Keratinocyte (primary cell): ENCODE measurements at regions not wholly inside any gene's neighbourhood (a gene's known extent, or its start where the extent isn't known, plus 50 kb on each side); places are given as distances from the start of the nearest gene placed in this dataset.

Source experiments
- DNase-seq: peaks from one replicate; pipeline ENCODE4 v3.0.0-alpha.2; 2011; ENCODE audit warnings: low read depth, missing footprints, low spot score
- FAIRE-seq: peaks from 2 replicates; lab custom pipeline; 2011; peaks lifted over from hg19 to GRCh38; lab: Jason Lieb, UNC
- H2AFZ ChIP-seq: 2 replicates; pipeline ENCODE4 v1.6.0; 2012; ENCODE audit warnings: low read length, control low read depth, inconsistent platforms; ENCODE audit not compliant: control insufficient read depth
- H3K27ac ChIP-seq: 2 replicates; pipeline ENCODE4 v1.5.1; 2011; ENCODE audit warnings: low read length; ENCODE audit not compliant: control insufficient read depth, insufficient read depth
- H3K27me3 ChIP-seq: 3 replicates; pipeline ENCODE4 v1.6.0; 2011; ENCODE audit warnings: low read length; ENCODE audit not compliant: control insufficient read depth, insufficient read depth; ENCODE audit errors: extremely low read depth
- H3K36me3 ChIP-seq, 2 experiments: 2 replicates in 1 of 2; 3 replicates in 1 of 2; pipeline ENCODE4 v1.5.1; 2011; ENCODE audit warnings: low read length in 2 of 2, mild to moderate bottlenecking in 1 of 2; ENCODE audit not compliant: control insufficient read depth in 2 of 2, insufficient read depth in 2 of 2; ENCODE audit errors: extremely low read depth in 1 of 2
- H3K4me1 ChIP-seq: 3 replicates; pipeline ENCODE4 v1.5.1; 2011; ENCODE audit warnings: low read length; ENCODE audit not compliant: control insufficient read depth, insufficient read depth; ENCODE audit errors: extremely low read depth
- H3K4me2 ChIP-seq: 3 replicates; pipeline ENCODE4 v1.6.0; 2011; ENCODE audit warnings: low read depth, low read length; ENCODE audit not compliant: control insufficient read depth, insufficient read depth; ENCODE audit errors: extremely low read depth
- H3K4me3 ChIP-seq, 3 experiments: fragments of 200-600 bp in 1 of 3; sonication (generic) in 1 of 3; 2 replicates in 2 of 3; 3 replicates in 1 of 3; pipeline ENCODE4 v1.5.1; 2011 to 2016; ENCODE audit warnings: low read length in 3 of 3, mild to moderate bottlenecking in 3 of 3, control low read depth in 2 of 3, inconsistent platforms in 1 of 3, low read depth in 1 of 3, mixed read lengths in 1 of 3, mixed run types in 1 of 3, moderate library complexity in 1 of 3; ENCODE audit not compliant: control insufficient read depth in 2 of 3, insufficient read depth in 2 of 3; ENCODE audit errors: extremely low read depth in 1 of 3
- H3K79me2 ChIP-seq: 2 replicates; pipeline ENCODE4 v1.6.0; 2012; ENCODE audit warnings: low read length; ENCODE audit not compliant: control insufficient read depth, insufficient read depth
- H3K9ac ChIP-seq: 3 replicates; pipeline ENCODE4 v1.6.0; 2011; ENCODE audit warnings: low read length; ENCODE audit not compliant: control insufficient read depth, insufficient read depth; ENCODE audit errors: extremely low read depth
- H3K9me1 ChIP-seq: 3 replicates; pipeline ENCODE4 v1.6.0; 2011; ENCODE audit warnings: low read length; ENCODE audit not compliant: control insufficient read depth, insufficient read depth; ENCODE audit errors: extremely low read depth
- H3K9me3 ChIP-seq: 2 replicates; pipeline ENCODE4 v1.5.1; 2012; ENCODE audit warnings: low read depth, low read length; ENCODE audit not compliant: control insufficient read depth
- H4K20me1 ChIP-seq: 3 replicates; pipeline ENCODE4 v1.6.0; 2011; ENCODE audit warnings: low read length; ENCODE audit not compliant: control insufficient read depth, insufficient read depth; ENCODE audit errors: extremely low read depth
- CTCF ChIP-seq, 3 experiments: IDR thresholded peaks in 1 of 3; conservative IDR thresholded peaks in 1 of 3; optimal IDR thresholded peaks in 1 of 3; 2 replicates in 2 of 3; 3 replicates in 1 of 3; pipeline versions ENCODE3 to v1.5.1; 2011; ENCODE audit warnings: low read length in 3 of 3, mild to moderate bottlenecking in 3 of 3, moderate library complexity in 2 of 3, control low read depth in 1 of 3, inconsistent platforms in 1 of 3; ENCODE audit not compliant: insufficient read depth in 2 of 3; ENCODE audit errors: extremely low read depth in 1 of 3
- EZH2 ChIP-seq: IDR thresholded peaks from one replicate; pipeline ENCODE4 v1.6.1; 2012; ENCODE audit warnings: inconsistent platforms, mild to moderate bottlenecking, low read length, moderate library complexity
- dilution Hi-C: fragments of 300-500 bp; cut with MboI; formaldehyde crosslinking; loops from one replicate; pipeline ENCODE4 v1.7.0; 2020; ENCODE audit warnings: low sequenced_read_pairs; ENCODE audit not compliant: extremely low pct_ligation_motif_present

GRCh38 chr2:219961947-219962498 is 334.6 kb downstream of the SLC4A3 start:
- dilution Hi-C loops, result no loop called here

DNA sequence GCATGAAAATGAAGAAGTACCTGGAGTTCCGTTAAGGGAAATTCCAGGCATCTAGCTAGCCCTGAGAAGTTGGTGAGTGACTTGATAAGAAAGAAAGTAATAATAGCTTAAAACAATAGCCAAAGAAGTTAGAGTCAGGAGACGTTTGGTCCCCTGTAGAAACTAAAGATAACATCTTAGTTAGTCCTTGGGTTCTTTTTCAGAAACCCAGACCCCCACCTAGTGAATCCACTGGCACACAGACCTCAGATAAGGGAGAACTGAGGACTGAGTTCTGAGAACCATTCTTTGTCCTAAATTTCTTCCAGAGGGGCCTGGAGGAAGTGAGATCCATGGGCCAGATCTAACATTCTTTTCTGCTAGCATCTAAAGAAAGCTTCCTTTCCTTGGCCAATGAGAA is 335.4 kb downstream of the SLC4A3 start:
- dilution Hi-C loops, result no loop called here
- H3K4me3 ChIP-seq, result no peak overlapping the region

More at GRCh38 chr2:219961947-219962498, 334.6 kb downstream of the SLC4A3 start:
- Histone ChIP-seq H3K4me3 (no peak overlapping the region), H2AFZ (no peak overlapping the region), H3K9ac (no peak overlapping the region), H3K4me1 (peaks cover 11% of the 10 kb centered on the region), H3K9me1 (no peaks in the 10 kb centered on the region), H3K27ac (no peak overlapping the region), H3K27me3 (no peaks in the 10 kb centered on the region), H3K79me2 (no peaks in the 10 kb centered on the region), H3K9me3 (no peaks in the 10 kb centered on the region), H4K20me1 (no peaks in the 10 kb centered on the region), H3K4me2 (no peak overlapping the region), H3K36me3 (no peaks in the 10 kb centered on the region)
- DNase-seq (no peak), FAIRE-seq (no peak)
- TF ChIP-seq EZH2 (no peak), CTCF (optimal IDR thresholded peaks at IDR 0.05 in 1 of 3, IDR thresholded peaks at IDR 0.05 in 1 of 3, conservative IDR thresholded peaks at IDR 0.05 in 1 of 3; ENCODE audit: extremely low read depth in 1 of 3, insufficient read depth in 2 of 3, low read length in 3 of 3) (no peak)

More for the DNA sequence above, 335.4 kb downstream of the SLC4A3 start:
- DNase-seq (no peak), FAIRE-seq (no peak)
- H3K9me3 ChIP-seq, result no peaks in the 10 kb centered on the region
- TF ChIP-seq EZH2 (no peak), CTCF (optimal IDR thresholded peaks at IDR 0.05 in 1 of 3, IDR thresholded peaks at IDR 0.05 in 1 of 3, conservative IDR thresholded peaks at IDR 0.05 in 1 of 3; ENCODE audit: extremely low read depth in 1 of 3, insufficient read depth in 2 of 3, low read length in 3 of 3) (no peak)
- peaks cover 11% of the 10 kb centered on the region for H3K4me1 ChIP-seq
- no peaks in the 10 kb centered on the region for H3K27me3 ChIP-seq
- no peaks in the 10 kb centered on the region for H3K79me2 ChIP-seq
- no peak overlapping the region for H3K9ac ChIP-seq
- no peaks in the 10 kb centered on the region for H3K9me1 ChIP-seq
- H3K4me2 ChIP-seq, result no peak overlapping the region
- H4K20me1 ChIP-seq, result no peaks in the 10 kb centered on the region
- H2AFZ ChIP-seq, result no peak overlapping the region
- no peak overlapping the region for H3K27ac ChIP-seq
- no peaks in the 10 kb centered on the region for H3K36me3 ChIP-seq
